ENCODE measurements at regions not wholly inside any gene's neighbourhood (a gene's known extent, or its start where the extent isn't known, plus 50 kb on each side); places are given as distances from the start of the nearest gene placed in this dataset.

DNA sequence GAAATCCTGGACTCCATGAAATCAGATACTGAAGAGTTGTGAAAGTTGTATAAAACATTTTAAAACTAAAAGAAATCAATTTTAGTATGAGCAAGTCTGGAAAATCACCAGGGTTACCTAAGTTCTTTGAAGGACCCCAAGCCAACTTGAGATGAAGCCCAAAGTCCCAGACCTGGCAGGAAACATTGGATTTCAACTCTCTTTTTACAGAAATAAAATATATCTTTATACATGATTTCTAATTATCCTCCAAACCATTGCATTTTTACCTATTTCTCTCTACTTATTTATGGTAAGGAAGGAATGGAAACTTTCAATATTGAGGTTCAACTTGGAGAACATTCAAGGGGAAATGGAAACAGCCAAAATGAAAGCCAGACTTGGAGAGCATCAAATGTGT is 390.6 kb upstream of the C9orf72 start:
- DNase-seq (ENCODE audit: insufficient read length, low spot score) (no peak), FAIRE-seq (no peak)
- no peak for TF ChIP-seq POLR2A (IDR thresholded peaks at IDR 0.05; ENCODE audit: low read depth, low read length)

DNA sequence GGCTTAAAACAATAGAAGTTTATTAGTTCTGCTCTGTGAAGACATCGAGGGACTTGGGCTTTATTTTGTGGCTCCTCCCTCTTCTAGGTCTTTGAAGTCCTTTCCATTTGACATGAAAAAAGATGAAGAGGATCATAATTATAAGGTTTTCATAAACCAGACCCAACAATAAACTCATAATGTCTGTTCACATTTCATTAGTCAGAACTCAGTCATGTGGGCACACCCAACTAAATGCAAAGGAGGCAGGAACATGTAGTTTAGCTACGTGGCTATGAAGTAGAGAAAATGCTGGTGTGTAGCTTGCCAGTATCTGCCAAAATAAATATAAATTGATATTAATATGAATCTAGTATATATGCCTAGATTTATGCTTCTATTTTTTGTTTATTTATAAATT is 393.9 kb upstream of the C9orf72 start:
- DNase-seq (ENCODE audit: insufficient read length, low spot score) (no peak), FAIRE-seq (no peak)
- no peak for TF ChIP-seq POLR2A (IDR thresholded peaks at IDR 0.05; ENCODE audit: low read depth, low read length)

DNA sequence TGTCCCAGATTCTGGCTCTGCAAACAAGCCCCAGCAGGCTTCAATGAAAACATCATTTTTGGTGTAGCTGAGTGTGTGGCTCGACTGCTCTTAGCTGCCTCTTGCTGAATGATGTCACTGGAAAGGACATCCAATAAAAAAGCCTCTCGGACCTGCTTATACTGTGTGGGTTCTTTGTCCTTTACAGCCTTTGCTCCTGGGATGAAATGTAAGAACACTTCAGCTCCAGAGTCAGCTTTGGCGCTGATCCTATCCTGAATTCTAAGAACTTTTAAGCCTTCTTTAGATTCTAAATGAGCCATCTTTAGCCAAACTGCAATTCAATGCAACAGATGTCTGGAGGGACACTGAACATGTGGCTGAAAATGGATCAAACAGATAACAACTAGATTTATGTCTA is 404.6 kb upstream of the C9orf72 start:
- TF ChIP-seq POLR2A (IDR thresholded peaks at IDR 0.05; ENCODE audit: low read depth, low read length): no peak
- FAIRE-seq: no peak
- no peak for DNase-seq (ENCODE audit: insufficient read length, low spot score)

DNA sequence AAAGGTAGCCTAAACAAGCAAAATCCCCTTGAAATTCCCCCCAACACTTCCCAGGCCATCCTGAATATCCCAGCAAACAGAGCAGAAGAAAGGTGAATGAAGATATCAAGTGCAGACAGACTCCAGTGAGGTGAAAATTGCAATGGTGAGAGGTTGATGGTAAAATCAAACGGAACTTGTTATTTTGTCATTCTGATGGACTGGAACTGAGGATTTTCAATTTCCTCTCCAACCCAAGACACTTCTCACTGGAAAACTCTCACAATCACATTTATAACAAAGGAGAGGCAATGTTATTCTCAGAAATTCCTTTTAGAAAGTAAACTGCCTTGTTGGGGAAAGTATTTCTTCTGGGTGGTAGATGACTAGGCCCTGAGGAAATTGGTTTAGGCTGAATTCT is 412.4 kb upstream of the C9orf72 start:
- no peak for TF ChIP-seq POLR2A (IDR thresholded peaks at IDR 0.05; ENCODE audit: low read depth, low read length)
- no peak for DNase-seq (ENCODE audit: insufficient read length, low spot score)
- FAIRE-seq: no peak

DNA sequence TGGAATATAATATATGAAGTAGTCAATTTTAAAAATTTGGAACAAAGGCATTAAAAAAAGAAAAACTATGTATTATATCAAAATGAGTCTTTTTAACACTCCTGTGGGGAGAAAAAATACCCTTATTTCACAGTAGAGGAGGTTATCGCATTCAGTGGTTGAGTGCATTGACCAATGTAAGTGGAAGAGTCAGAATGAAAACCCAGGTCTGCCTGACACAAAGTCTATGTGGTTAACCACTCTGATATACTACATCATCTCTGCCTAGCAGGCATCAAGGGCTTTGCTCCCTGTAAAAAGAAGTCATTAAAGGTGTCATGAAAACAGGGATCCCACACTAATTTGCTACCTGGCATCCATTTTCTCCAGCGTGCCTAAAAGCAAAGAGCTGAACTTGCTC is 417.2 kb upstream of the C9orf72 start:
- no peak for FAIRE-seq
- no peak for TF ChIP-seq POLR2A (IDR thresholded peaks at IDR 0.05; ENCODE audit: low read depth, low read length)
- no peak for DNase-seq (ENCODE audit: insufficient read length, low spot score)

DNA sequence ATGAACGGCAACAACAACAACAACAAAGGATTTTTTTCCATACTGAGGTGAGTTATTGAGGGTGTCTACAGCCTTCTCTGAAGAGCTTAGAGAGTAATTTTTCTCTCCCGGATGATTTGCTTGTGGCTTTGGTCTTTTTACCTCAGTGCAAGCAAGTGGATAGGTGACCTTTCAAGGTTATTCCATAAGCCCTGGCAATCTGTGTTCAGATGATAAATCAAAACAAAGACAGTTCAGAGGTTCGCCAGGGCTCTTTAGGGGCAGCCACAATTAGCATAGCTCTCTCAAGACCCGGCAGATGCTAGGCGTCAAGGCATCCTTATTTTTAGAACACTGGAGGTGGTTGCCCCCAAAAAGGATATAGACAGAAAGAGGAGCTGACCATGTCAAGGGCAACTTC is 417.9 kb upstream of the C9orf72 start:
- FAIRE-seq (no peak), DNase-seq (ENCODE audit: insufficient read length, low spot score) (no peak)
- no peak for TF ChIP-seq POLR2A (IDR thresholded peaks at IDR 0.05; ENCODE audit: low read depth, low read length)

DNA sequence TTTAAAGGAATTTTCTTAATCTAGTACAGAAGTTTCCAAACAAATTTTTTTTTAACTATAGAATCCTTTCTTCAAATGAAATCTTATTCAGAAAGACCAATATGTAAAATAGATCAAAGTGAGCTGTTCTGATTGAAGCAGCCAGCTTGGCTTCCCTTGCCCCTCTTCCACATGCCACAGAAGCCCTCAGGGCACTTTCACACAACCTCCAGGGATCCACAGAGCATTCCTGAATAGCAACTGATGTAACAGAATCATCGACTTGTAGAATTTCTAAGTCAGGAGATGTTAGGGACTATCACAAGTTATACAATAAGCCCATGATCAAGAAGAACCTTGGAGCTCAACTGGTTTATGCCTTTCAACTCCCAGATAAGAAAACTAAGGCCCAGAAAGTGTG is 427.8 kb upstream of the C9orf72 start:
- no peak for DNase-seq (ENCODE audit: insufficient read length, low spot score)
- TF ChIP-seq POLR2A (IDR thresholded peaks at IDR 0.05; ENCODE audit: low read depth, low read length): no peak
- no peak for FAIRE-seq

DNA sequence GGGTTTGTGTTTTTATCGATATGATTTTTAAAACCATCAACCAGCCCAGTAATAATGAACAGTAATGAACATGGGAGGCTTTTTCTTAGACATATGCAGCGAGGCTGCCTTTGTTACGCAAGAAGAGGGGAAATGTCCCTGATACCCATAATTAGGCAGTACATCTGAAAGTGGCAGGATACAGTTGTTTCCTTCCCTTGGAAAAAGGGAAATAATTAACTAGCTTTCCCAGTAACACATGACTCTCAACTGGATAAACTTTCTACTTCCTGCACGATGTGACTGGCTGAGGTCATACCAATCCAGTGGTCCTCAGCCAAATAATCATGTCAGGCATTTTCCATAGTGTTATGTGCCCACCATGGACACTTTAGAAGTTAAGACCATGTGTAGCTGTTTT is 431.6 kb upstream of the C9orf72 start:
- TF ChIP-seq POLR2A (IDR thresholded peaks at IDR 0.05; ENCODE audit: low read depth, low read length): no peak

DNA sequence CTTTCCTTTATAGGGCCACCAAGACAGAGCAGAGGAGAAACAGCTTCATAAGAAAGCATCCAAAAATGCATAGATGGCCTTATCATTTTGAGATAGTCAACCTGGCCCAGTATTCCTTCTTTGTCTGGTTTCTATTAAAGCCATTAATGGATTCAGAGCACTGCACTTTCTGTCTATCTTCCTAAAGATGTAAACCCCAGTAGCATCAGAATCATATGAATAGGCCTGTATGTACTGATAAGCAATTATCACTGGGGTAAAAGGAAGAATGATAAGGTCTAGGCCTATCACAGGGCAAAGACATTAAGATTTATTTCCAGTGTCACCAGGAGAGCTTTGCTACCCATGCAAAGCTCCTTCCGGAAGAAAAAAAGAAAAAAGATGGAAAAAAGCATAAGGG is 432.5 kb upstream of the C9orf72 start:
- DNase-seq (ENCODE audit: insufficient read length, low spot score) (no peak), FAIRE-seq (no peak)
- TF ChIP-seq POLR2A (IDR thresholded peaks at IDR 0.05; ENCODE audit: low read depth, low read length): no peak

More for the DNA sequence above, 431.6 kb upstream of the C9orf72 start:
- FAIRE-seq: no peak
- no peak for DNase-seq (ENCODE audit: insufficient read length, low spot score)

DNA sequence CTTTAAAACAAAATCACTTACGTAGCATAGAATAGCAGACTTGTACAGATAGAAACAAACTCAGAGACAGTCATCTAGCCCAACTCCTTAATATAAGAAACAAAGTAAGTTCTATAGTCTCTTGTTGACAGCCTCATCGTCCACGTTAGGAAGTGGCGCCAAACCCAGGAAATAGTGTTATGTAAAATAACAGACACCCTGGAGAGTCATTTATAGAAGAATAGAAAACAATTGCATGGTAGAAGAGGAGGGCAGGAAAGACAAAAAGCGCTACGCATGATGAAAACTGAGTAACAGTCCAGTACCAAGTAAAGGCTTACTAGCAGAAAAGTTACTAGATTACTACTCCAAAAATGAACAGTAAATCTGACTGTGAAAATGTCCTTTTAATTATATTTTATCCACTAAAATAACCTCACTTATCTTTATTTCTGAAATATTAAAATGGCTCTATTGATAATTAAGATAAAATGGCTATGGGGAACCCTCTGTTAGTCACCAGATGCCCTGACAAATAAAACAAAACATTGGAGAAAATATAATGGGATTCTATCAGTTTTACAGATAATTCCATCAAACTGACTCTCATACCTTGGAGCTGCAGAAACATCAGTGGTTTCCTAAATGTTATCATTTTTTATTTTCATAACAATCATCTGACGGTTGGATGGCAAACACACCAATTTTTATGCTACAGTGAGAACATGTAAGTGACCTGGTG is 434.0 kb upstream of the C9orf72 start:
- no peak for TF ChIP-seq POLR2A (IDR thresholded peaks at IDR 0.05; ENCODE audit: low read depth, low read length)
- FAIRE-seq (no peak), DNase-seq (ENCODE audit: insufficient read length, low spot score) (no peak)

DNA sequence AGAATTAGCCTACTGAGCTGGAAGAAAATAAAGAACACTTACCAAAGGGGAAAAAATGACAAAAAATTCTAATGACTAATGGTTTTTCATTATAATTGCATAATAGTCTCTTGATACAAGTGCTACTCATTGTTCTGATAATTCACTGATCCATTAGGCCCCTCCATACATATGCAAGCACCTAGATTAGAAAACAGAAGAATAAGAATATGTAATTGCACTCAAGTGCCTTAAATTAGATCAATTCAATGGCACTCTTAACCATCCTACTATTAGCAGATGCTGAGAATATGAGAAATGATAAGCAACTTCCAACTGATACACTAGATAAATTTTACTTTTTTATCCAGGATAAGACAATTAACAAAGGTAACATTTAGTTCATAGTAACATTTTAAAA is 440.9 kb upstream of the C9orf72 start:
- DNase-seq (ENCODE audit: insufficient read length, low spot score) (no peak), FAIRE-seq (no peak)
- TF ChIP-seq POLR2A (IDR thresholded peaks at IDR 0.05; ENCODE audit: low read depth, low read length): no peak

DNA sequence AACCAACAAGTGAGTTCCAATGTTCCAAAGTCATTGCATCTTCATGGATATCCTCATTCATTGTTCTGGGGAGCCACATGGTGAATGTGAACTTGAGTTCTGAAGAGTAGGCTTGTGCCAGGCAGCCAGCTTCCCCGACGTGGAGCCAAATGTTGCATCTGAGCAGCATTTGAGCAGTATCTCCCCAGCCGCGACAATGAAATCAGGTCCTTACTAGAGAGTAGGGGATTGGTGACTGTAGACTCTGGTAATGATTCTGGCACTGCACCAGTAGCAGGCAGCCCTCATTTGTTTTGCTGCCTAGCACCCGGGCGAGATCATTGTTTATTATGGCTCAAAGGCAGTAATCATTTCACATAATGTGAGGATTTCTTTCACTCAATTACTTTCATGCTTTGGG is 451.4 kb upstream of the C9orf72 start:
- DNase-seq (ENCODE audit: insufficient read length, low spot score) (no peak), FAIRE-seq (no peak)
- TF ChIP-seq POLR2A (IDR thresholded peaks at IDR 0.05; ENCODE audit: low read depth, low read length): no peak

DNA sequence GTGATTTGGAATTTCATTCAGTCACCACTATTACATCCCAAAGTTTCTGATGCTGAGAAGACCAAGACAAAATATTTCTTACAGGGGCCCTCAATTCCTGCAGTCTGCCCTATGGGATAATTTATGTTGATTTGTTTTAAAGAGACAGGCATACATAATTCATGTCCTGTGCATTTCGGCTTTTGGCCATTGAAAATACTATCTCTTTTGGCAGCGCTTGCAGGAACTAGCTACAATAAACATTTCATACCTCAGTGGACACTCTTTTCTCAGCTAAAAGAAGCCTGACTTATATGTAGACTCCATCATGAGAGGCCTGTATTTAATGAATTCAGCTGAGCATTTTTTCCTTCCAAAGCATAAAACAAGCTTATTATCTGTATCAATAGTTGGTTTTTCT is 451.9 kb upstream of the C9orf72 start:
- TF ChIP-seq POLR2A (IDR thresholded peaks at IDR 0.05; ENCODE audit: low read depth, low read length): no peak
- no peak for DNase-seq (ENCODE audit: insufficient read length, low spot score)
- FAIRE-seq: no peak

DNA sequence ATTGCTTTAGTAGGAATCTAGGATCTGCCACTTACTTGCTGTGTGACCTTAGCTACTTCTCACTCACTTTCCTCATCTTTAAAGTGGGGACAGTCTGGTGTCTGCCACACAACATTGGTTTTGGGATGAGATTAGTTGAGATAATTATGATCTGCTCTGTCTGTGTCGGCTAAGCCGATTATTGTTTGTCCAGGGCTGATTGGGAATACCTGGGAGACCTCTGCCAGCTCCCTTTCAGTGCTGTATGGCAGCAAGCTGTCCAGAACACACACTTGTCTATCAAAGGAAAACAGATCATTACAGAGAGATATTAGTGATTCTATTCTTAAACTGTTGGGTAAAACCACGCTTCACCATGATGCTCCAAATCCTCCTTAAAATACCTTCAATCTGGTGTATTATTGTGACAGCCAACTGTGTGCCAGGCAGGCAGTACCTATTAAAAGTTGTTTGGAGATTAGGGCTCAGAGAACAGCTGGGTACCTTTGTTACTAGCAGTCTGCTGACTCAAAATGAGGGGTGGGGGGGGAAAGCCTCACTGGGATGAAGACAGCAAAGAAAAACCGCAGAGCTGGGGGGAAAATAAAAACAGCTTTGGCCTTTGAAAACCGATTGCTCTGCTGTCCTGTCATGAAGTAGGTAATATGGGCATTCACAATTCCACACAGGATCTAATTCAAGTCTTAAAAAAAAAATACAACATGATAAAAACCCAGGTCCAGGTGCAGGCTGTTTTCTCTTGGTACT is 458.4 kb upstream of the C9orf72 start:
- no peak for DNase-seq (ENCODE audit: insufficient read length, low spot score)
- FAIRE-seq: no peak
- TF ChIP-seq POLR2A (IDR thresholded peaks at IDR 0.05; ENCODE audit: low read depth, low read length): no peak

DNA sequence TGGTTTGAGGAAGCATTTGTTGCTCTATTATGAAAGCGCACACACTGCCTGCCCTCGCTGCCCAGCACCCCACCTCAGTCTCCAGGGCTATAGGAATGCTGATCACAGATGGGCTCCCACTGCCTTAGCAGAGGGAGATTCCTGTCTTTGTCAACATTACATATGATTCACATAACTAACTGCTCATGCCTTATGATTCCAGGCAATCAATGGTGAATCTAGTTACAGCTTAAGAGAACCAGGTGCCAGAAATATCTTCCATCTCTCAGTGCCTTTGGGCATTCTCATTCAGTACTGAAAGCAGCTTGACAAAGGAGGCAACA is 458.9 kb upstream of the C9orf72 start:
- FAIRE-seq: no peak
- no peak for TF ChIP-seq POLR2A (IDR thresholded peaks at IDR 0.05; ENCODE audit: low read depth, low read length)
- no peak for DNase-seq (ENCODE audit: insufficient read length, low spot score)

All from H54 (cell line).